IMR-90 (cell line): ENCODE measurements at regions not wholly inside any gene's neighbourhood (a gene's known extent, or its start where the extent isn't known, plus 50 kb on each side); places are given as distances from the start of the nearest gene placed in this dataset.

Experiments
- ATAC-seq: fragments of 200-7000 bp; cut with Tn5 transposase; 2 replicates; pipeline ENCODE4 v1.9.1; 2020; ENCODE audit warnings: low read depth, mild to moderate bottlenecking, moderate library complexity
- BruUV-seq: library from RNA; stranded (reverse); fragments of 400-500 nt; replicated peaks from 2 replicates; lab custom pipeline; 2021; lab: Mats Ljungman, UMichigan
- CTCF ChIA-PET: fragments of 300-600 bp; formaldehyde crosslinking; extraction: SDS; loops from one replicate; lab custom pipeline; 2021; ENCODE audit warnings: antibody characterized with exemption; lab: Yijun Ruan, JAX
- POLR2A ChIA-PET: fragments of 300-600 bp; sonication (Branson Sonifier 250); formaldehyde crosslinking; loops from one replicate; lab custom pipeline; 2022; ENCODE audit warnings: antibody characterized with exemption; ENCODE audit not compliant: unreplicated experiment; lab: Charles Lee
- DNase-seq: peaks from one replicate; pipeline ENCODE4 v3.0.0; 2013
- H2AFZ ChIP-seq: replicated peaks from 2 replicates; pipeline ENCODE3; 2013; ENCODE audit warnings: low read length, mild to moderate bottlenecking; ENCODE audit not compliant: poor library complexity
- H2AK5ac ChIP-seq: 2 replicates; pipeline ENCODE4 v1.6.1; 2013; ENCODE audit warnings: low read depth, low read length, inconsistent platforms
- H2AK9ac ChIP-seq: replicated peaks from 2 replicates; pipeline ENCODE3; 2013; ENCODE audit warnings: mild to moderate bottlenecking, low read depth, low read length, moderate library complexity; ENCODE audit not compliant: poor library complexity
- H2BK120ac ChIP-seq: 2 replicates; pipeline ENCODE4 v1.6.1; 2013; ENCODE audit warnings: low read depth, low read length, inconsistent platforms
- H2BK15ac ChIP-seq: 3 replicates; pipeline ENCODE4 v1.6.1; 2013; ENCODE audit warnings: low read depth, low read length, inconsistent platforms
- H2BK20ac ChIP-seq: 2 replicates; pipeline ENCODE4 v1.6.1; 2013; ENCODE audit warnings: low read depth, mild to moderate bottlenecking, inconsistent platforms, low read length, moderate library complexity
- H2BK5ac ChIP-seq: 2 replicates; pipeline ENCODE4 v1.6.1; 2013; ENCODE audit warnings: mild to moderate bottlenecking, low read depth, low read length, inconsistent platforms; ENCODE audit not compliant: poor library complexity, severe bottlenecking
- H3K14ac ChIP-seq: replicated peaks from 2 replicates; pipeline ENCODE4 v1.6.1; 2013; ENCODE audit warnings: low read depth, low read length, inconsistent platforms
- H3K18ac ChIP-seq: 2 replicates; pipeline ENCODE4 v1.6.1; 2013; ENCODE audit warnings: low read depth, low read length, control low read depth
- H3K23ac ChIP-seq: 2 replicates; pipeline ENCODE4 v1.6.1; 2013; ENCODE audit warnings: low read depth, low read length, inconsistent platforms
- H3K27ac ChIP-seq: 2 replicates; pipeline ENCODE4 v1.5.1; 2013; ENCODE audit warnings: mild to moderate bottlenecking, control low read depth, low read length; ENCODE audit not compliant: insufficient read depth
- H3K27me3 ChIP-seq: 2 replicates; pipeline ENCODE4 v1.6.1; 2013; ENCODE audit warnings: low read length; ENCODE audit not compliant: control insufficient read depth, insufficient read depth
- H3K36me3 ChIP-seq: 2 replicates; pipeline ENCODE4 v1.6.1; 2013; ENCODE audit warnings: low read length, mixed read lengths; ENCODE audit not compliant: control insufficient read depth, insufficient read depth
- H3K4ac ChIP-seq: 2 replicates; pipeline ENCODE4 v1.6.1; 2013; ENCODE audit warnings: low read depth, low read length, inconsistent platforms
- H3K4me1 ChIP-seq: 2 replicates; pipeline ENCODE4 v1.6.1; 2013; ENCODE audit warnings: low read length, mixed read lengths; ENCODE audit not compliant: control insufficient read depth, insufficient read depth
- H3K4me2 ChIP-seq: 2 replicates; pipeline ENCODE4 v1.6.1; 2013; ENCODE audit warnings: low read depth, mild to moderate bottlenecking, control low read depth, low read length, moderate library complexity
- H3K4me3 ChIP-seq: 2 replicates; pipeline ENCODE4 v1.5.1; 2013; ENCODE audit warnings: low read depth, mild to moderate bottlenecking, control low read depth, low read length, moderate library complexity; ENCODE audit not compliant: insufficient read depth
- H3K56ac ChIP-seq: 2 replicates; pipeline ENCODE4 v1.6.1; 2013; ENCODE audit warnings: low read length, inconsistent platforms; ENCODE audit not compliant: insufficient read depth; ENCODE audit errors: extremely low read depth
- H3K79me1 ChIP-seq, 2 experiments: 2 replicates each; pipeline ENCODE4 v1.6.1; 2013; ENCODE audit warnings: low read length in 2 of 2, inconsistent platforms in 1 of 2, low read depth in 1 of 2
- H3K9ac ChIP-seq: 2 replicates; pipeline ENCODE4 v1.6.1; 2013; ENCODE audit warnings: low read depth, low read length, control low read depth
- H3K9me1 ChIP-seq: 2 replicates; pipeline ENCODE4 v1.6.1; 2013; ENCODE audit warnings: low read length, inconsistent platforms; ENCODE audit not compliant: insufficient read depth
- H3K9me3 ChIP-seq: 2 replicates; pipeline ENCODE4 v1.6.1; 2013; ENCODE audit warnings: low read length; ENCODE audit not compliant: control insufficient read depth, insufficient read depth
- H4K20me1 ChIP-seq: 2 replicates; pipeline ENCODE4 v1.6.1; 2013; ENCODE audit warnings: low read length, inconsistent platforms; ENCODE audit not compliant: insufficient read depth
- H4K5ac ChIP-seq: 2 replicates; pipeline ENCODE4 v1.6.1; 2013; ENCODE audit warnings: mild to moderate bottlenecking, low read depth, low read length, control low read depth
- H4K8ac ChIP-seq, 2 experiments: 2 replicates each; pipeline ENCODE4 v1.6.1; 2013; ENCODE audit warnings: low read depth in 2 of 2, low read length in 2 of 2, control low read depth in 1 of 2, inconsistent platforms in 1 of 2
- H4K91ac ChIP-seq: 2 replicates; pipeline ENCODE4 v1.6.1; 2013; ENCODE audit warnings: low read depth, low read length, inconsistent platforms; ENCODE audit not compliant: insufficient read depth
- BHLHE40 ChIP-seq: fragments of 150-350 bp; IDR thresholded peaks from 2 replicates; pipeline ENCODE4 v1.6.1; 2016; ENCODE audit warnings: mild to moderate bottlenecking, low read depth, low read length
- CEBPB ChIP-seq: IDR thresholded peaks from 2 replicates; pipeline ENCODE4 v1.6.1; 2012; ENCODE audit warnings: low read depth, low read length, improper control_type of control experiment
- CTCF ChIP-seq: conservative IDR thresholded peaks from 2 replicates; pipeline ENCODE4 v1.5.1; 2012; ENCODE audit warnings: mild to moderate bottlenecking, low read depth, low read length, improper control_type of control experiment
- ELK1 ChIP-seq: fragments of 150-350 bp; IDR thresholded peaks from 2 replicates; pipeline ENCODE4 v1.6.1; 2016; ENCODE audit warnings: low read depth, mild to moderate bottlenecking, low read length, moderate library complexity, borderline replicate concordance
- FOS ChIP-seq: fragments of 150-350 bp; IDR thresholded peaks from 2 replicates; pipeline ENCODE4 v1.6.1; 2016; ENCODE audit warnings: low read depth, low read length
- MAFK ChIP-seq: IDR thresholded peaks from 2 replicates; pipeline ENCODE4 v1.6.1; 2012; ENCODE audit warnings: low read depth, low read length, improper control_type of control experiment
- USF2 ChIP-seq: fragments of 150-350 bp; IDR thresholded peaks from 2 replicates; pipeline ENCODE4 v1.6.1; 2017; ENCODE audit warnings: mild to moderate bottlenecking, antibody characterized with exemption, low read length, low read depth
- dilution Hi-C: fragments of 300-500 bp; cut with HindIII; formaldehyde crosslinking; loops from one replicate; pipeline ENCODE4 v1.14.3; 2018; ENCODE audit warnings: low sequenced_read_pairs; ENCODE audit not compliant: unreplicated experiment
- in situ Hi-C: fragments of 300-500 bp; cut with MboI; formaldehyde crosslinking; loops from 3 replicates; pipeline ENCODE4 v1.14.3; 2019; ENCODE audit warnings: low sequenced_read_pairs, inconsistent platforms, mixed read lengths
- intact Hi-C: fragments of 100-400 bp; cut with micrococcal nuclease; formaldehyde crosslinking; loops from 2 replicates; pipeline ENCODE4 v1.10.0; 2022

GRCh38 chr4:59834943-59835342 is 1365.2 kb upstream of the ADGRL3 start:
- no peak overlapping the region for H3K18ac ChIP-seq
- no peak overlapping the region for H2BK120ac ChIP-seq
- no peaks in the 10 kb centered on the region for H3K36me3 ChIP-seq
- no peaks in the 10 kb centered on the region for H4K20me1 ChIP-seq
- no peaks in the 10 kb centered on the region for H3K4me1 ChIP-seq
- in situ Hi-C loops, result no loop called here
- H2BK20ac ChIP-seq, result no peak overlapping the region
- H2AK9ac ChIP-seq, result no peak overlapping the region
- H3K23ac ChIP-seq, result no peak overlapping the region
- TF ChIP-seq MAFK (no peak), USF2 (no peak), CTCF (no peak), FOS (no peak), ELK1 (no peak), BHLHE40 (no peak), CEBPB (no peak)
- dilution Hi-C loops, result no loop called here
- no peak overlapping the region for H3K14ac ChIP-seq
- no peak overlapping the region for H4K5ac ChIP-seq
- no peaks in the 10 kb centered on the region for H3K27me3 ChIP-seq
- no peaks in the 10 kb centered on the region for H3K9me3 ChIP-seq
- no peak overlapping the region for H4K8ac ChIP-seq
- no peak overlapping the region for H2BK5ac ChIP-seq
- ChIA-PET POLR2A (no interaction called here), CTCF (no interaction called here)
- H3K9me1 ChIP-seq, result no peaks in the 10 kb centered on the region
- no peak overlapping the region for H3K56ac ChIP-seq
- BruUV-seq, result no TSS peak
- no peak overlapping the region for H3K4ac ChIP-seq
- no peak overlapping the region for H2AK5ac ChIP-seq
- no peak overlapping the region for H3K4me3 ChIP-seq
- intact Hi-C loops, result no loop called here
- ATAC-seq (no peak), DNase-seq (no peak)
- H3K4me2 ChIP-seq, result no peak overlapping the region
- H3K79me1 ChIP-seq, result no peaks in the 10 kb centered on the region
- no peak overlapping the region for H3K27ac ChIP-seq
- H3K9ac ChIP-seq, result no peak overlapping the region
- no peak overlapping the region for H2AFZ ChIP-seq
- H2BK15ac ChIP-seq, result no peak overlapping the region
- no peak overlapping the region for H4K91ac ChIP-seq
